IMR-90 (cell line): ENCODE measurements at regions not wholly inside any gene's neighbourhood (a gene's known extent, or its start where the extent isn't known, plus 50 kb on each side); places are given as distances from the start of the nearest gene placed in this dataset.
"Not testable (repeated sequence)": the region's sequence is repeated elsewhere in the genome, so short reads cannot be mapped to it uniquely, and the experiment has no call there.

Experiments
- ATAC-seq: fragments of 200-7000 bp; cut with Tn5 transposase; 2 replicates; pipeline ENCODE4 v1.9.1; 2020; ENCODE audit warnings: low read depth, mild to moderate bottlenecking, moderate library complexity
- BruUV-seq: library from RNA; stranded (reverse); fragments of 400-500 nt; replicated peaks from 2 replicates; lab custom pipeline; 2021; lab: Mats Ljungman, UMichigan
- CTCF ChIA-PET: fragments of 300-600 bp; formaldehyde crosslinking; extraction: SDS; loops from one replicate; lab custom pipeline; 2021; ENCODE audit warnings: antibody characterized with exemption; lab: Yijun Ruan, JAX
- POLR2A ChIA-PET: fragments of 300-600 bp; sonication (Branson Sonifier 250); formaldehyde crosslinking; loops from one replicate; lab custom pipeline; 2022; ENCODE audit warnings: antibody characterized with exemption; ENCODE audit not compliant: unreplicated experiment; lab: Charles Lee
- DNase-seq: peaks from one replicate; pipeline ENCODE4 v3.0.0; 2013
- H2AFZ ChIP-seq: replicated peaks from 2 replicates; pipeline ENCODE3; 2013; ENCODE audit warnings: low read length, mild to moderate bottlenecking; ENCODE audit not compliant: poor library complexity
- H2AK5ac ChIP-seq: 2 replicates; pipeline ENCODE4 v1.6.1; 2013; ENCODE audit warnings: low read depth, low read length, inconsistent platforms
- H2AK9ac ChIP-seq: replicated peaks from 2 replicates; pipeline ENCODE3; 2013; ENCODE audit warnings: mild to moderate bottlenecking, low read depth, low read length, moderate library complexity; ENCODE audit not compliant: poor library complexity
- H2BK120ac ChIP-seq: 2 replicates; pipeline ENCODE4 v1.6.1; 2013; ENCODE audit warnings: low read depth, low read length, inconsistent platforms
- H2BK15ac ChIP-seq: 3 replicates; pipeline ENCODE4 v1.6.1; 2013; ENCODE audit warnings: low read depth, low read length, inconsistent platforms
- H2BK20ac ChIP-seq: 2 replicates; pipeline ENCODE4 v1.6.1; 2013; ENCODE audit warnings: low read depth, mild to moderate bottlenecking, inconsistent platforms, low read length, moderate library complexity
- H2BK5ac ChIP-seq: 2 replicates; pipeline ENCODE4 v1.6.1; 2013; ENCODE audit warnings: mild to moderate bottlenecking, low read depth, low read length, inconsistent platforms; ENCODE audit not compliant: poor library complexity, severe bottlenecking
- H3K14ac ChIP-seq: replicated peaks from 2 replicates; pipeline ENCODE4 v1.6.1; 2013; ENCODE audit warnings: low read depth, low read length, inconsistent platforms
- H3K18ac ChIP-seq: 2 replicates; pipeline ENCODE4 v1.6.1; 2013; ENCODE audit warnings: low read depth, low read length, control low read depth
- H3K23ac ChIP-seq: 2 replicates; pipeline ENCODE4 v1.6.1; 2013; ENCODE audit warnings: low read depth, low read length, inconsistent platforms
- H3K27ac ChIP-seq: 2 replicates; pipeline ENCODE4 v1.5.1; 2013; ENCODE audit warnings: mild to moderate bottlenecking, control low read depth, low read length; ENCODE audit not compliant: insufficient read depth
- H3K27me3 ChIP-seq: 2 replicates; pipeline ENCODE4 v1.6.1; 2013; ENCODE audit warnings: low read length; ENCODE audit not compliant: control insufficient read depth, insufficient read depth
- H3K36me3 ChIP-seq: 2 replicates; pipeline ENCODE4 v1.6.1; 2013; ENCODE audit warnings: low read length, mixed read lengths; ENCODE audit not compliant: control insufficient read depth, insufficient read depth
- H3K4ac ChIP-seq: 2 replicates; pipeline ENCODE4 v1.6.1; 2013; ENCODE audit warnings: low read depth, low read length, inconsistent platforms
- H3K4me1 ChIP-seq: 2 replicates; pipeline ENCODE4 v1.6.1; 2013; ENCODE audit warnings: low read length, mixed read lengths; ENCODE audit not compliant: control insufficient read depth, insufficient read depth
- H3K4me2 ChIP-seq: 2 replicates; pipeline ENCODE4 v1.6.1; 2013; ENCODE audit warnings: low read depth, mild to moderate bottlenecking, control low read depth, low read length, moderate library complexity
- H3K4me3 ChIP-seq: 2 replicates; pipeline ENCODE4 v1.5.1; 2013; ENCODE audit warnings: low read depth, mild to moderate bottlenecking, control low read depth, low read length, moderate library complexity; ENCODE audit not compliant: insufficient read depth
- H3K56ac ChIP-seq: 2 replicates; pipeline ENCODE4 v1.6.1; 2013; ENCODE audit warnings: low read length, inconsistent platforms; ENCODE audit not compliant: insufficient read depth; ENCODE audit errors: extremely low read depth
- H3K79me1 ChIP-seq, 2 experiments: 2 replicates each; pipeline ENCODE4 v1.6.1; 2013; ENCODE audit warnings: low read length in 2 of 2, inconsistent platforms in 1 of 2, low read depth in 1 of 2
- H3K9ac ChIP-seq: 2 replicates; pipeline ENCODE4 v1.6.1; 2013; ENCODE audit warnings: low read depth, low read length, control low read depth
- H3K9me1 ChIP-seq: 2 replicates; pipeline ENCODE4 v1.6.1; 2013; ENCODE audit warnings: low read length, inconsistent platforms; ENCODE audit not compliant: insufficient read depth
- H3K9me3 ChIP-seq: 2 replicates; pipeline ENCODE4 v1.6.1; 2013; ENCODE audit warnings: low read length; ENCODE audit not compliant: control insufficient read depth, insufficient read depth
- H4K20me1 ChIP-seq: 2 replicates; pipeline ENCODE4 v1.6.1; 2013; ENCODE audit warnings: low read length, inconsistent platforms; ENCODE audit not compliant: insufficient read depth
- H4K5ac ChIP-seq: 2 replicates; pipeline ENCODE4 v1.6.1; 2013; ENCODE audit warnings: mild to moderate bottlenecking, low read depth, low read length, control low read depth
- H4K8ac ChIP-seq, 2 experiments: 2 replicates each; pipeline ENCODE4 v1.6.1; 2013; ENCODE audit warnings: low read depth in 2 of 2, low read length in 2 of 2, control low read depth in 1 of 2, inconsistent platforms in 1 of 2
- H4K91ac ChIP-seq: 2 replicates; pipeline ENCODE4 v1.6.1; 2013; ENCODE audit warnings: low read depth, low read length, inconsistent platforms; ENCODE audit not compliant: insufficient read depth
- CHD1 ChIP-seq: IDR thresholded peaks from 2 replicates; pipeline ENCODE4 v1.6.1; 2012; ENCODE audit warnings: low read depth, low read length, improper control_type of control experiment
- FOS ChIP-seq: fragments of 150-350 bp; IDR thresholded peaks from 2 replicates; pipeline ENCODE4 v1.6.1; 2016; ENCODE audit warnings: low read depth, low read length
- MXI1 ChIP-seq: IDR thresholded peaks from 2 replicates; pipeline ENCODE4 v1.6.1; 2012; ENCODE audit warnings: low read depth, mild to moderate bottlenecking, low read length, moderate library complexity, borderline replicate concordance
- NFE2L2 ChIP-seq: fragments of 150-350 bp; IDR thresholded peaks from 2 replicates; pipeline ENCODE4 v1.6.1; 2016; ENCODE audit warnings: low read depth, mild to moderate bottlenecking, low read length
- RAD21 ChIP-seq: IDR thresholded peaks from 2 replicates; pipeline ENCODE4 v1.6.1; 2012; ENCODE audit warnings: low read length, improper control_type of control experiment
- WGBS, 2 experiments: methylation state at CpG; one replicate each; pipeline versions ENCODE4 v1.1.5 to v1.1.7; 2013; ENCODE audit warnings: missing lambda C conversion rate in 2 of 2; ENCODE audit not compliant: insufficient read length in 1 of 2; ENCODE audit errors: extremely low coverage in 2 of 2; 5-methylcytosine and 5-hydroxymethylcytosine counted together
- dilution Hi-C: fragments of 300-500 bp; cut with HindIII; formaldehyde crosslinking; loops from one replicate; pipeline ENCODE4 v1.14.3; 2018; ENCODE audit warnings: low sequenced_read_pairs; ENCODE audit not compliant: unreplicated experiment
- in situ Hi-C: fragments of 300-500 bp; cut with MboI; formaldehyde crosslinking; loops from 3 replicates; pipeline ENCODE4 v1.14.3; 2019; ENCODE audit warnings: low sequenced_read_pairs, inconsistent platforms, mixed read lengths
- intact Hi-C: fragments of 100-400 bp; cut with micrococcal nuclease; formaldehyde crosslinking; loops from 2 replicates; pipeline ENCODE4 v1.10.0; 2022
- TF ChIP-seq, protein P1 (sequence below): fragments of 150-350 bp; IDR thresholded peaks from 2 replicates; pipeline ENCODE4 v1.6.1; 2016; ENCODE audit warnings: low read depth, mild to moderate bottlenecking, low read length, moderate library complexity, borderline replicate concordance

DNA sequence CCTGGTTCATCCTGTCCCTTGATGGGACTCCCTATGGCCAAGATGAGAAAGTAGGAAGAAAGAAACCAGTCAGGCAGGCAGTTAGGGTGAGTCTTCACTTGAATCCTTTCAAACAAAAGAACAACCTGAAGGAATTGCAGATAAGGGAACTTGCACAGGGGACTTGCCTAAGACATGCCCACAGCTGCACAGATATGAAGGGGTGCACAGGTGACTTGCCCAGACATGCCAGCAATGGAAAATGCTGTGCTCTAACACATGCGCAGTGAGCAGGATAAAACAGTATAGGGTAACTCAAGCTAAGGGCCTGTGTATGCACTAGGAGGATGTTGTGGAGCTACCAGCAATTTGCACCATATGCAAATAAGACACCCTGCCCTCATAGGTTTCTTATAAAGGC, 404.6 kb upstream of the USP9Y start:
- Histone ChIP-seq H2BK120ac (no peak overlapping the region), H2BK5ac (no peak overlapping the region), H3K4me1 (no peaks in the 10 kb centered on the region), H3K79me1 (no peaks in the 10 kb centered on the region), H3K4me3 (no peak overlapping the region), H2AK9ac (no peak overlapping the region), H4K91ac (no peak overlapping the region), H3K27ac (no peak overlapping the region), H4K20me1 (no peaks in the 10 kb centered on the region), H3K36me3 (no peaks in the 10 kb centered on the region), H3K14ac (no peak overlapping the region), H2BK15ac (no peak overlapping the region), H3K23ac (no peak overlapping the region), H3K4me2 (no peak overlapping the region), H4K5ac (no peak overlapping the region), H3K27me3 (no peaks in the 10 kb centered on the region), H3K18ac (no peak overlapping the region), H2AFZ (no peak overlapping the region), H3K9me1 (no peaks in the 10 kb centered on the region), H3K9ac (no peak overlapping the region), H2BK20ac (no peak overlapping the region), H3K56ac (no peak overlapping the region), H3K9me3 (no peaks in the 10 kb centered on the region), H4K8ac (no peak overlapping the region), H2AK5ac (no peak overlapping the region), H3K4ac (no peak overlapping the region)
- no CpG with 5 or more reads among the region's 1 CpG for WGBS, 2 experiments
- dilution Hi-C loops: no loop called here
- CTCF ChIA-PET: no interaction called here
- POLR2A ChIA-PET: no interaction called here
- no peak for ATAC-seq
- DNase-seq: no peak
- no peak for TF ChIP-seq CHD1
- TF ChIP-seq MXI1: no peak
- TF ChIP-seq, protein P1, sequence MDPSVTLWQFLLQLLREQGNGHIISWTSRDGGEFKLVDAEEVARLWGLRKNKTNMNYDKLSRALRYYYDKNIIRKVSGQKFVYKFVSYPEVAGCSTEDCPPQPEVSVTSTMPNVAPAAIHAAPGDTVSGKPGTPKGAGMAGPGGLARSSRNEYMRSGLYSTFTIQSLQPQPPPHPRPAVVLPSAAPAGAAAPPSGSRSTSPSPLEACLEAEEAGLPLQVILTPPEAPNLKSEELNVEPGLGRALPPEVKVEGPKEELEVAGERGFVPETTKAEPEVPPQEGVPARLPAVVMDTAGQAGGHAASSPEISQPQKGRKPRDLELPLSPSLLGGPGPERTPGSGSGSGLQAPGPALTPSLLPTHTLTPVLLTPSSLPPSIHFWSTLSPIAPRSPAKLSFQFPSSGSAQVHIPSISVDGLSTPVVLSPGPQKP: no peak
- TF ChIP-seq NFE2L2: no peak
- no peak for TF ChIP-seq FOS
- TF ChIP-seq RAD21: no peak
- no TSS peak for BruUV-seq
- intact Hi-C loops: no loop called here
- in situ Hi-C loops: no loop called here

DNA sequence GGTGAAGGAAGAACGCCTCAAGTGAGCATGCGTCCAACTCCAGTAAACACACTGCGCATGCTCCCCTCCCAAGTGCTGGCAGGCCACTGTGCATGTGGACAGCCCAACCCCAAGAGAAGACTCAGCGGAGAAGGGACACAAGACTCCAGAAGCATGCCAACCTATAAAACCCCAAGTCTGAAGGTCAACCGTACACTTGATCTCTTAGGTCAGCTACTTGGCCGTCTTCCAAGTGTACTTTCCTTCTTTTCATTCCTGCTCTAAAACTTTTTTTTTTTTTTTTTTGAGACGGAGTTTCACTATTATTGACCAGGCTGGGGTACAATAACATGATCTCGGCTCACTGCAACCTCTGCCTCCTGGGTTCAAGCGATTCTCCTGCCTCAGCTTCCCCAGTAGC, 401.2 kb upstream of the USP9Y start:
- H3K18ac ChIP-seq, H3K9me3 ChIP-seq, H3K79me1 ChIP-seq, H3K27me3 ChIP-seq, H2BK20ac ChIP-seq, H3K4me1 ChIP-seq, H3K23ac ChIP-seq, H3K4me3 ChIP-seq, H4K91ac ChIP-seq, H3K9me1 ChIP-seq, H4K5ac ChIP-seq, ATAC-seq, H3K4ac ChIP-seq, H2BK120ac ChIP-seq, H2AFZ ChIP-seq, H2BK15ac ChIP-seq, H3K4me2 ChIP-seq, H3K9ac ChIP-seq, in situ Hi-C loops, H2BK5ac ChIP-seq, H2AK9ac ChIP-seq, H3K36me3 ChIP-seq, DNase-seq, BruUV-seq, CTCF ChIA-PET, H3K56ac ChIP-seq, H4K20me1 ChIP-seq, H2AK5ac ChIP-seq, H3K14ac ChIP-seq, H4K8ac ChIP-seq, dilution Hi-C loops, intact Hi-C loops, POLR2A ChIA-PET, H3K27ac ChIP-seq: not testable (repeated sequence)
- no CpG with 5 or more reads among the region's 9 CpGs for WGBS, 2 experiments
